ENCODE measurements at regions not wholly inside any gene's neighbourhood (a gene's known extent, or its start where the extent isn't known, plus 50 kb on each side); places are given as distances from the start of the nearest gene placed in this dataset.
A peak's percentile ranks its signal among the peaks of the same experiment; 100 is the strongest.

DNA sequence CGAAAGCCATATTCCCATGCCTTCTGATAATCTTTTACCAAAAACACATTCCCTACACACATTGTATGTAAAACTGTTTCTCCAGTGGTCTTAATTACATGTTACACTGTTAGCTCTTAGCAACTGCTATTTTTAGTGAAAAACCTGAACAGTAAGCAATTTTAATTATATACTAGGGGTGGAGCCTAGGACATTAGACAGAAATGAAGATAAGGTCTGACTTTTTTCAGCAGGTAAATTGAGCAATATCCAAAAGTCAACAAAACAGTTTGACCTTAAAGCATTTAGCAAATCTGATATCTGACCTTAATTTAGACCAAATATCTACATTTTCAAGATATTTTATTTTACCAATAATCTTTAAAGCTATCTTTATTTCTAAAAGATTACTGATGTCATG lies 60.2 kb downstream of the PDE6H start:
- peak; percentile 24 for FAIRE-seq

DNA sequence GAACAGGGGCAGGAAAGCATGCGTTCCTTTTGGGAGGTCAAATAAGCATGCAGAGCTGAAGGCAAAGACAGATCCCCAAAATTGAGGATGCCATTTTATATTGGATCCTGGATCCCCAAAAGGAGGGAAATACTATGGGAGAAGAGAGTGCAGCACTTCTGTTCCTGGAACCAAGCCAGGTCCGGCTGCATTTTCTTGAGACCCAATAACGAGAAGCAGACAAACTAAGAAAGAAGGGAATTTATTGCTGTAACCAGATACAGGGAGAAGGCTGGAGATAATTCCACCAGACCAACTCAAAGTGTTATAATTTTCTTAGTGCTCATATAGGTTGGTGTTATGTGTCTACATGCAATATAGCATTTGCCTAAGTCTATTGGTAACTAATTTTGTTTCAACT lies 60.8 kb downstream of the PDE6H start:
- no peak for FAIRE-seq

DNA sequence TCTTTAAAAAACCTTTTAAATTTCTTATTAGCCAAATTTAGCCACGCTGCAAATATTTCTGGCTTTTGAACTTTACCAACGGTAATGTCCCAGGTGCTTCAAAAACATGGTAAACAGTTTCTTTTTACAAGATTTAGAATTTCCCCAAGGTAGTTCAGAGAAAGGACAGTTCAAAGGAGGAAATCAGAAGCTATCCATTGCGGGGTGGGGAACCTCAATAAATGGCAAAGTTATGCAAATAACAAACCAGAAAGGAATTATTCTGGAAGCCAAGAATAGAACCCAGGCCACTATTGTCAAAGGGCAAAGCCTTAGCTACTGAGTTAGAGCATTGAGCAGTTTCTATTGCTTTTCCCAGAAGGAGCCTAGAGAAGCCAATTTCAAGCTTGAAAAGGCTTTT lies 62.3 kb downstream of the PDE6H start:
- no peak for FAIRE-seq

- no peak for FAIRE-seq
Observed at GRCh38 chr12:15037091-15037687, 64.3 kb downstream of the PDE6H start.

DNA sequence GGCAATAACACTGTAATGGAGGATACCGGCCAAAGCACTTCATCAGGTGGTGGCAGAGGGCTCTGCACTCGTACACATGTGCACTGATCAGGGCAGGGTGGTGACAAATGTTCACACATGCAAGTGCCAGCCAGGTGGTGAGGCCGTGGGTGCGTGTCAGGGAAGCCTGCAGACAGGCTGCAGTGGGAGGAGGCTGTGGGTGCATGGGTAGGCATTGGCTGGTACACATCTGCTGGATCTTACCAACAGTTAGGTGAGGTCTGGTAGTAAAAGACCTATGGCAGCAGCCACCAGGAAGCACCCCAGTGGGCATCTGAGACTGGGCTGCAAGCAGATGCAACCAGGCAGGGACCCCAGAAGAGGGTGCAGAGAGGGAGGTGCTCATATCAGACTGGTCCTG lies 65.3 kb downstream of the PDE6H start:
- FAIRE-seq, result no peak

DNA sequence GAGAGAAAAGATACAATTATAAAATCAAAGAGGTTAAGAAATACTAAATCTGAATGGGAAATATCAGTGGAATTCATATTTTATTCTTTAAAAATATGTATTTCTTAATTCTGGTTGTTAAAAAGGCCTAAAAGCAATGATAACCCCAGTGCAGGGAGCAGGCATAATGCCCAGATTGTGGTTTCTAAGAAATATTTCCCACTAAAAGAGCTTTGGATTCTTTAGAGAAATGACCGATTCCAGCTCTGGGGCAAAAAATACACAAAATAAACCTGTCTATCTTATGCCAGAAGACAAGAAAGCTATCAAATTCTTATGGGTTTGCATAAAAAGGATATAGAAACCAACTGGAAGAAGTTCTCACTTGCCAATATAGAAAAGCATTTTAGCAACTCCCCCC lies 71.6 kb downstream of the PDE6H start:
- FAIRE-seq, result no peak

DNA sequence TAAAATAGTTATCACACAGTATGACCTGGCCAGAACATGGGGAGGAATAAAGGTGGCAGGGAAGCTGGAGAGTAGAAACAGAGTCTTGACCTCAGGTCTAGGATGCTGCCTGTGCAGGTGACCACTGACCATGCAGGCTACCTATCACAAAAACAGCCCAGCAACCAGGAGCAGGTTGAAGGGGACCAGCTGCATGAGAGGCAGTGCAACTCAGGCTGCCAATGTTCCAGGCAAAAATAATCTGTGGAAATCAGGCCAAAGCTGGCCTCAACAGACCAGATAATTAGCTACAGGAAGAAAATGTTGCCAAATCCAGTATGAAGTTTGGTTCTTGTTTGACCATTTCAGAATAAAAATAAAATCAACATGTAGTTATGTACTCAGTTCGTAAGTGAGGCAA lies 72.6 kb downstream of the PDE6H start:
- FAIRE-seq, result no peak

DNA sequence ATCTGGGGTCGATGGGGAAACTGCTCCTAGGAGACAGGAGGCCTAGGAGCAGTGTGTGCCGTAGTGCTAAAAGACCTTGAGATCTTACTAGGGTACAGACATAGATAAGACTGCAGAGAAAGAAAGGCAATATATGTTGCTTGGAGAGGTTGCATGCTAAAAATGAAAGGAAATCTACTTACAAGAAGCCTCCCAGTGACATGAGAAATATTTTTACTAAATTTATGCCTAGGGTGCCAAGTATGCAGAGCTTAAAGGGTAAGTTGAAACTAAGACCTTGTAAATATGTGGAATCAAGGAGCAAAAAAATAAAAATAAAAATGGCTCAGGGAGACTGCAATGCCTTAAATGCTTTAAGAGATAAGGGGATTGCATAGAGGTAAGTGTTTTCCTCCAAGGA lies 74.8 kb downstream of the PDE6H start:
- no peak for FAIRE-seq

DNA sequence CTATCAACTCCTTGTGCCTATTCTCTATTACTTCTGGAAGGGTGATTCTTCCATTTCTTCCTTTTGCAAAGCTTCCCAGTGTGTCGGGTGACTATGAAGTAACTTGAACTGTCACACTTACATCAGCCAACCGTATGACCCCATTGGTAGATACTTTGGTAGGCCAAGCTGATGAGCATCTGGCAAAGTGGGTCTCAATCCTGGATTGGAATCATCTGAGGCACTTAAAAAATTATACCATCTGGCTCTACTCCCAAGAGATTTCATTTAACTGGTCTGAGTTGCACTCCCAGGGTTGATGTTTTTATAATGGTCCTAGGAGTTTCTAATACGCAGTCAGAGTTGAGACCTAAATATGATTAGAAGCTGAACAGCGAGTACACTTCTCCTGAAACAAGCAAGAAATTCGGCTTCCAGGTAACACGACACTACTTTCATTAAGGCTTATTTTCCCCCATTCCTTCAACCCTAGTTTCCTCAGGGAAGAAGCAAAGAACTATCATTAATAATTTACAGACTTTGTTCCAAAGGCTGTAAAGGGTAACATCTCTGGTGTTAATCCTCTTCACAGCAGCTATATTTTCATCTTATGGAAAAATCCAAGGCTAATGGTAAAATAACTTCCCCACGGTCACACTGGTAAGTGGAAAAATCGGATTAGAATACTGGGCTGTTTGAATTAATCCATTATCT lies 76.8 kb downstream of the PDE6H start:
- FAIRE-seq, result no peak

- FAIRE-seq, result no peak
Observed at GRCh38 chr12:15050659-15051058, 77.8 kb downstream of the PDE6H start.

- no peak for FAIRE-seq
Observed at GRCh38 chr12:15052691-15053090, 79.8 kb downstream of the PDE6H start.

GRCh38 chr12:15056218-15056617 lies 83.4 kb downstream of the PDE6H start:
- no peak for FAIRE-seq
